SK-N-SH (cell line): ENCODE measurements at regions not wholly inside any gene's neighbourhood (a gene's known extent, or its start where the extent isn't known, plus 50 kb on each side); places are given as distances from the start of the nearest gene placed in this dataset.

Source experiments
- CTCF ChIA-PET: fragments of 300-600, 350-600 bp; formaldehyde crosslinking; extraction: SDS; loops from one replicate; lab custom pipeline; 2021; lab: Yijun Ruan, JAX
- POLR2A ChIA-PET: fragments of 350-600 bp; sonication (Branson Sonifier 250); formaldehyde crosslinking; extraction: SDS; loops from one replicate; lab custom pipeline; 2020; ENCODE audit warnings: antibody characterized with exemption, inconsistent platforms; lab: Yijun Ruan, JAX
- DNase-seq: peaks from one replicate; pipeline ENCODE4 v3.0.0; 2012
- H2AFZ ChIP-seq: fragments of 200-600 bp; sonication (generic); 2 replicates; pipeline ENCODE4 v1.8.1; 2016; ENCODE audit warnings: antibody characterized with exemption, mild to moderate bottlenecking, low read depth
- H3F3A ChIP-seq: fragments of 200-600 bp; sonication (generic); replicated peaks from 2 replicates; pipeline ENCODE3; 2016; ENCODE audit warnings: antibody characterized with exemption, mild to moderate bottlenecking; ENCODE audit not compliant: insufficient read depth
- H3K27ac ChIP-seq, 2 experiments: fragments of 200-500 bp in 1 of 2; fragments of 200-600 bp in 1 of 2; sonication (Bioruptor generic) in 1 of 2; sonication (generic), shearing (Covaris generic) in 1 of 2; 2 replicates each; pipeline versions ENCODE4 v1.5.1 to v1.6.1; 2014 to 2016; ENCODE audit warnings: low read depth in 2 of 2, inconsistent platforms in 1 of 2, low read length in 1 of 2, mild to moderate bottlenecking in 1 of 2, mixed read lengths in 1 of 2
- H3K27me3 ChIP-seq: fragments of 200-600 bp; sonication (generic), shearing (Covaris generic); 2 replicates; pipeline ENCODE4 v1.6.1; 2016; ENCODE audit warnings: mixed run types; ENCODE audit not compliant: insufficient read depth
- H3K36me3 ChIP-seq, 2 experiments: fragments of 200-500 bp in 1 of 2; fragments of 200-600 bp in 1 of 2; sonication (Bioruptor generic) in 1 of 2; sonication (generic) in 1 of 2; replicated peaks in 1 of 2; 2 replicates each; pipeline versions ENCODE3 to v1.5.1; 2014 to 2016; ENCODE audit warnings: low read length in 1 of 2, mild to moderate bottlenecking in 1 of 2; ENCODE audit not compliant: insufficient read depth in 2 of 2, control insufficient read depth in 1 of 2
- H3K4me1 ChIP-seq, 2 experiments: fragments of 200-500 bp in 1 of 2; fragments of 200-600 bp in 1 of 2; sonication (Bioruptor generic) in 1 of 2; sonication (generic), shearing (Covaris generic) in 1 of 2; 2 replicates each; pipeline versions ENCODE4 v1.5.1 to v1.6.1; 2014 to 2016; ENCODE audit warnings: low read depth in 1 of 2, low read length in 1 of 2, mixed run types in 1 of 2; ENCODE audit not compliant: insufficient read depth in 2 of 2, control insufficient read depth in 1 of 2
- H3K4me2 ChIP-seq: fragments of 200-600 bp; sonication (generic), shearing (Covaris generic); 2 replicates; pipeline ENCODE4 v1.6.1; 2017; ENCODE audit warnings: mixed run types
- H3K4me3 ChIP-seq, 2 experiments: fragments of 200-500 bp in 1 of 2; fragments of 200-600 bp in 1 of 2; sonication (Bioruptor generic) in 1 of 2; sonication (generic), shearing (Covaris generic) in 1 of 2; 2 replicates each; pipeline versions ENCODE4 v1.5.1 to v1.8.1; 2014 to 2016; ENCODE audit warnings: low read depth in 2 of 2, inconsistent platforms in 1 of 2, low read length in 1 of 2, mild to moderate bottlenecking in 1 of 2, mixed read lengths in 1 of 2, moderate library complexity in 1 of 2
- H3K79me2 ChIP-seq: fragments of 200-600 bp; sonication (generic); 2 replicates; pipeline ENCODE4 v1.8.1; 2017; ENCODE audit warnings: mild to moderate bottlenecking; ENCODE audit not compliant: insufficient read depth
- H3K9ac ChIP-seq: fragments of 200-600 bp; sonication (generic); 2 replicates; pipeline ENCODE4 v1.6.1; 2017; ENCODE audit warnings: mixed run types
- H3K9me2 ChIP-seq: fragments of 200-600 bp; sonication (generic); 2 replicates; pipeline ENCODE4 v1.6.1; 2017; ENCODE audit warnings: mixed run types
- H3K9me3 ChIP-seq: fragments of 200-600 bp; sonication (generic); 2 replicates; pipeline ENCODE4 v1.6.1; 2017; ENCODE audit warnings: mixed run types, mild to moderate bottlenecking, moderate library complexity
- H4K20me1 ChIP-seq: fragments of 200-600 bp; sonication (generic); 2 replicates; pipeline ENCODE4 v1.6.1; 2017; ENCODE audit warnings: mild to moderate bottlenecking, mixed run types; ENCODE audit not compliant: insufficient read depth
- CHD2 ChIP-seq: fragments of 150-350 bp; IDR thresholded peaks from 2 replicates; pipeline ENCODE4 v1.6.1; 2018; ENCODE audit warnings: low read length; ENCODE audit not compliant: partially characterized antibody
- CTCF ChIP-seq: fragments of 200-600 bp; sonication (generic); IDR thresholded peaks from 2 replicates; pipeline ENCODE4 v1.6.1; 2017; ENCODE audit warnings: antibody characterized with exemption, mild to moderate bottlenecking, moderate library complexity
- ELF1 ChIP-seq: IDR thresholded peaks from 2 replicates; pipeline ENCODE4 v1.4.0; 2012
- GABPA ChIP-seq: IDR thresholded peaks from 2 replicates; pipeline ENCODE4 v1.4.0; 2012; ENCODE audit warnings: low read depth, mild to moderate bottlenecking
- GATA2 ChIP-seq: sonication (generic); formaldehyde crosslinking; IDR thresholded peaks from 2 replicates; pipeline ENCODE4 v1.5.0; 2020; ENCODE audit warnings: mild to moderate bottlenecking, missing genetic modification reagents
- JUND ChIP-seq: IDR thresholded peaks from 2 replicates; pipeline ENCODE4 v1.4.0; 2012
- NFIC ChIP-seq: IDR thresholded peaks from 2 replicates; pipeline ENCODE4 v1.4.0; 2012; ENCODE audit warnings: borderline replicate concordance
- PBX3 ChIP-seq: IDR thresholded peaks from 2 replicates; pipeline ENCODE4; 2012
- POLR2AphosphoS5 ChIP-seq: IDR thresholded peaks from 2 replicates; pipeline ENCODE4 v1.6.1; 2012; ENCODE audit warnings: low read depth, low read length
- RAD21 ChIP-seq: IDR thresholded peaks from 2 replicates; pipeline ENCODE4 v1.6.1; 2012; ENCODE audit warnings: mild to moderate bottlenecking, low read length
- RCOR1 ChIP-seq: fragments of 150-350 bp; IDR thresholded peaks from 2 replicates; pipeline ENCODE4 v1.6.1; 2017; ENCODE audit warnings: antibody characterized with exemption, low read length
- RXRA ChIP-seq: IDR thresholded peaks from 2 replicates; pipeline ENCODE4 v1.4.0; 2012; ENCODE audit warnings: low read depth, mild to moderate bottlenecking, borderline replicate concordance
- SIN3A ChIP-seq: IDR thresholded peaks from 2 replicates; pipeline ENCODE4 v1.6.1; 2012; ENCODE audit warnings: low read depth, mild to moderate bottlenecking, low read length, moderate library complexity, borderline replicate concordance
- SMC3 ChIP-seq: IDR thresholded peaks from 2 replicates; pipeline ENCODE4 v1.6.1; 2012; ENCODE audit warnings: low read depth, low read length, improper control_type of control experiment
- TEAD4 ChIP-seq: IDR thresholded peaks from 2 replicates; pipeline ENCODE4 v1.4.0; 2012; ENCODE audit warnings: mild to moderate bottlenecking, borderline replicate concordance; ENCODE audit not compliant: insufficient read depth
- YY1 ChIP-seq: IDR thresholded peaks from 2 replicates; pipeline ENCODE4 v1.4.0; 2012; ENCODE audit warnings: low read depth, mild to moderate bottlenecking
- WGBS: methylation state at CpG from one replicate; pipeline ENCODE4 v1.1.6; 2017; ENCODE audit warnings: low lambda C conversion rate; 5-methylcytosine and 5-hydroxymethylcytosine counted together
- TF ChIP-seq, protein P1 (sequence below): fragments of 150-350 bp; IDR thresholded peaks from 2 replicates; pipeline ENCODE4 v1.6.1; 2016; ENCODE audit warnings: mild to moderate bottlenecking, low read depth, low read length
- TF ChIP-seq, protein P2 (sequence below): IDR thresholded peaks from 2 replicates; pipeline ENCODE4 v1.4.0; 2012; ENCODE audit warnings: low read depth, borderline replicate concordance

- DNase-seq = no peak
- Histone ChIP-seq H3K27me3 (no peaks in the 10 kb centered on the region), H4K20me1 (no peaks in the 10 kb centered on the region), H3K36me3 (no peaks in the 10 kb centered on the region), H2AFZ (no peak overlapping the region), H3K4me2 (no peak overlapping the region), H3F3A (no peaks in the 10 kb centered on the region), H3K4me1 (no peaks in the 10 kb centered on the region; a peak in 1 of 4 replicates), H3K9ac (no peak overlapping the region), H3K79me2 (no peaks in the 10 kb centered on the region), H3K9me2 (no peaks in the 10 kb centered on the region), H3K4me3 (no peak overlapping the region), H3K9me3 (no peaks in the 10 kb centered on the region), H3K27ac (no peak overlapping the region)
- POLR2A ChIA-PET = no interaction called here
- CTCF ChIA-PET = interaction anchor here (1.9 kb wide), 1 partner anchor 38 kb away, joined by 8 read pairs; no protein-coding TSS in a partner anchor
- TF ChIP-seq SIN3A = no peak
- no peak for TF ChIP-seq RCOR1
- TF ChIP-seq RXRA = no peak
- no peak for TF ChIP-seq RAD21
- TF ChIP-seq GATA2 (CRISPR knock-in tag) = no peak
- WGBS = 93% methylated on average over 3 of the region's 4 CpGs
These were observed 69.4 kb upstream of the SPATA13 start for GRCh38 chr13:24091080-24091479.

GRCh38 chr13:24092108-24092507 is 68.4 kb upstream of the SPATA13 start:
- no peaks in the 10 kb centered on the region for H3K36me3 ChIP-seq
- POLR2A ChIA-PET = no interaction called here
- no peak overlapping the region for H3K27ac ChIP-seq
- H3K79me2 ChIP-seq = no peaks in the 10 kb centered on the region
- H3K27me3 ChIP-seq = no peaks in the 10 kb centered on the region
- no peak overlapping the region for H2AFZ ChIP-seq
- no peaks in the 10 kb centered on the region for H4K20me1 ChIP-seq
- no peaks in the 10 kb centered on the region for H3K9me3 ChIP-seq
- 93% methylated on average over 1 of the region's 1 CpG for WGBS
- no peak overlapping the region for H3K4me3 ChIP-seq
- no peaks in the 10 kb centered on the region for H3K9me2 ChIP-seq
- DNase-seq = no peak
- TF ChIP-seq CTCF (no peak), CHD2 (no peak)
- TF ChIP-seq, protein P1, sequence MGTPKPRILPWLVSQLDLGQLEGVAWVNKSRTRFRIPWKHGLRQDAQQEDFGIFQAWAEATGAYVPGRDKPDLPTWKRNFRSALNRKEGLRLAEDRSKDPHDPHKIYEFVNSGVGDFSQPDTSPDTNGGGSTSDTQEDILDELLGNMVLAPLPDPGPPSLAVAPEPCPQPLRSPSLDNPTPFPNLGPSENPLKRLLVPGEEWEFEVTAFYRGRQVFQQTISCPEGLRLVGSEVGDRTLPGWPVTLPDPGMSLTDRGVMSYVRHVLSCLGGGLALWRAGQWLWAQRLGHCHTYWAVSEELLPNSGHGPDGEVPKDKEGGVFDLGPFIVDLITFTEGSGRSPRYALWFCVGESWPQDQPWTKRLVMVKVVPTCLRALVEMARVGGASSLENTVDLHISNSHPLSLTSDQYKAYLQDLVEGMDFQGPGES = no peak
- TF ChIP-seq, all 33 proteins: peak for 0
- Histone ChIP-seq H3K4me1 (no peaks in the 10 kb centered on the region; a peak in 1 of 4 replicates), H3K9ac (no peak overlapping the region), H3F3A (no peaks in the 10 kb centered on the region), H3K4me2 (no peak overlapping the region)
- CTCF ChIA-PET = no interaction called here

DNA sequence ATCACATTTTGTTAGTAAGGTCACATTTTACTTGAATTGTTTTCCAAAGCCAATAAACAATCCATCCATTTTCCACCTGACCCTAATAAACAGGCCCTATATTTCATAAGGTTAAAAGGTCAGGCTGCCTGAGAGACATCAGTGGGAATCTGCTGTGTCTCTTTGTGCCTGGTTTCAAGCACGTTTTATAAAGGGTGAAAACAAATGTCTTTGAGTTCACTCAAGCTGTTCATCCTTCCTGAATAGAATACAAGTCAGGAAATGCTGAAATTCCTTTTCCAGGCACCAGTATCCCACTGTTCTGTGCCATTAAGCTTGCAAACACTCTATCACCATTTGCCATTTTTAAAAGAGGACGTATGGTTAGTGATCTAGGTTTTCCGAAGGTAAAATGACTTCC is 67.5 kb upstream of the SPATA13 start:
- no peak overlapping the region for H3K4me3 ChIP-seq
- no peaks in the 10 kb centered on the region for H3F3A ChIP-seq
- H3K79me2 ChIP-seq = no peaks in the 10 kb centered on the region
- no peak overlapping the region for H3K27ac ChIP-seq
- no peaks in the 10 kb centered on the region for H4K20me1 ChIP-seq
- no peak overlapping the region for H2AFZ ChIP-seq
- WGBS = 81% methylated on average over 3 of the region's 3 CpGs
- no peak overlapping the region for H3K4me2 ChIP-seq
- H3K4me1 ChIP-seq = no peaks in the 10 kb centered on the region
- no peaks in the 10 kb centered on the region for H3K27me3 ChIP-seq
- no peak for DNase-seq
- H3K9me2 ChIP-seq = no peaks in the 10 kb centered on the region
- no peaks in the 10 kb centered on the region for H3K36me3 ChIP-seq
- no peaks in the 10 kb centered on the region for H3K9me3 ChIP-seq
- H3K9ac ChIP-seq = no peak overlapping the region
- CTCF ChIA-PET = interaction anchor here (1.0 kb wide), 1 partner anchor 126 kb away, joined by 3 read pairs; no protein-coding TSS in a partner anchor
- POLR2A ChIA-PET = no interaction called here
- TF ChIP-seq SIN3A (no peak), ELF1 (no peak), GABPA (no peak), GATA2 (CRISPR knock-in tag) (no peak), SMC3 (no peak), POLR2AphosphoS5 (no peak), TEAD4 (no peak), PBX3 (no peak), JUND (no peak), NFIC (no peak), YY1 (no peak), RAD21 (no peak)
- TF ChIP-seq, protein P2, sequence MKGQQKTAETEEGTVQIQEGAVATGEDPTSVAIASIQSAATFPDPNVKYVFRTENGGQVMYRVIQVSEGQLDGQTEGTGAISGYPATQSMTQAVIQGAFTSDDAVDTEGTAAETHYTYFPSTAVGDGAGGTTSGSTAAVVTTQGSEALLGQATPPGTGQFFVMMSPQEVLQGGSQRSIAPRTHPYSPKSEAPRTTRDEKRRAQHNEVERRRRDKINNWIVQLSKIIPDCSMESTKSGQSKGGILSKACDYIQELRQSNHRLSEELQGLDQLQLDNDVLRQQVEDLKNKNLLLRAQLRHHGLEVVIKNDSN = no peak
- TF ChIP-seq, protein P1 = no peak
